Right lobe of liver (tissue), 4 donors: ENCODE measurements at regions not wholly inside any gene's neighbourhood (a gene's known extent, or its start where the extent isn't known, plus 50 kb on each side); places are given as distances from the start of the nearest gene placed in this dataset.

Experiments
- POLR2A ChIP-seq: fragments of 450-650 bp; IDR thresholded peaks from one replicate; pipeline ENCODE4 v1.6.1; 2017; ENCODE audit warnings: antibody characterized with exemption, mild to moderate bottlenecking
- TF ChIP-seq, protein P1 (sequence below), 4 donors: fragments of 200-600 bp in 3 of 4; fragments of 450-650 bp in 1 of 4; IDR thresholded peaks; one replicate each; pipeline versions ENCODE4 v1.5.1 to v1.8.0; 2016 to 2022; ENCODE audit warnings: antibody characterized with exemption in 4 of 4, mild to moderate bottlenecking in 2 of 4
- donor health status: DM: no; HTN: no; CAD: no.
- donor health status: DM: no; HTN: no; CAD: no.
- donor health status: DM: no; HTN: yes; CAD: no.

DNA sequence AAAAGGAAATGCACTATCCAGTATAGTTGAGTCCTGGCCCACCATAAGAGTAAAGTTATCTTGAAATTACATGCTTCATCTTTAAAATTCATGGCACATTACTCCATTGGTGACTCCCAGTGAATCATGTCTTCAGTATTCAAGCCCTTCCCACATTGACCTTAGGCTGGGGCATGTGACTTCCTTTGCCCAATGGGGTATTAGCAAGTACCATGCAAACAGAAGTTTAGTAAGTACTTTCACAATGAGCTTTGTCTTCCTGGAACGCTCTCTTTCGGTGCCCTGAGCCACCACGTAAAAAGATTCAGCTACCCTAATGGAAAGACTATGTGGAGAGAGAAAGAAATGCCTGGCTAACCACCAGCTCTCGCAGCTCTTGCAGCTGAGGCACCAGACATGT, 235.4 kb downstream of the HNRNPD start:
- TF ChIP-seq POLR2A: no peak
- TF ChIP-seq, protein P1, sequence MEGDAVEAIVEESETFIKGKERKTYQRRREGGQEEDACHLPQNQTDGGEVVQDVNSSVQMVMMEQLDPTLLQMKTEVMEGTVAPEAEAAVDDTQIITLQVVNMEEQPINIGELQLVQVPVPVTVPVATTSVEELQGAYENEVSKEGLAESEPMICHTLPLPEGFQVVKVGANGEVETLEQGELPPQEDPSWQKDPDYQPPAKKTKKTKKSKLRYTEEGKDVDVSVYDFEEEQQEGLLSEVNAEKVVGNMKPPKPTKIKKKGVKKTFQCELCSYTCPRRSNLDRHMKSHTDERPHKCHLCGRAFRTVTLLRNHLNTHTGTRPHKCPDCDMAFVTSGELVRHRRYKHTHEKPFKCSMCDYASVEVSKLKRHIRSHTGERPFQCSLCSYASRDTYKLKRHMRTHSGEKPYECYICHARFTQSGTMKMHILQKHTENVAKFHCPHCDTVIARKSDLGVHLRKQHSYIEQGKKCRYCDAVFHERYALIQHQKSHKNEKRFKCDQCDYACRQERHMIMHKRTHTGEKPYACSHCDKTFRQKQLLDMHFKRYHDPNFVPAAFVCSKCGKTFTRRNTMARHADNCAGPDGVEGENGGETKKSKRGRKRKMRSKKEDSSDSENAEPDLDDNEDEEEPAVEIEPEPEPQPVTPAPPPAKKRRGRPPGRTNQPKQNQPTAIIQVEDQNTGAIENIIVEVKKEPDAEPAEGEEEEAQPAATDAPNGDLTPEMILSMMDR (IDR thresholded peaks at IDR 0.05): no peak
